GM21381 (cell line): ENCODE measurements at regions not wholly inside any gene's neighbourhood (a gene's known extent, or its start where the extent isn't known, plus 50 kb on each side); places are given as distances from the start of the nearest gene placed in this dataset.
"Not testable (repeated sequence)": the region's sequence is repeated elsewhere in the genome, so short reads cannot be mapped to it uniquely, and the experiment has no call there.

Experiments
- ATAC-seq: cut with Tn5 transposase; IDR thresholded peaks from one replicate; pipeline ENCODE4 v1.9.1; 2021; ENCODE audit warnings: mild to moderate bottlenecking, moderate library complexity; ENCODE audit not compliant: unreplicated experiment

DNA sequence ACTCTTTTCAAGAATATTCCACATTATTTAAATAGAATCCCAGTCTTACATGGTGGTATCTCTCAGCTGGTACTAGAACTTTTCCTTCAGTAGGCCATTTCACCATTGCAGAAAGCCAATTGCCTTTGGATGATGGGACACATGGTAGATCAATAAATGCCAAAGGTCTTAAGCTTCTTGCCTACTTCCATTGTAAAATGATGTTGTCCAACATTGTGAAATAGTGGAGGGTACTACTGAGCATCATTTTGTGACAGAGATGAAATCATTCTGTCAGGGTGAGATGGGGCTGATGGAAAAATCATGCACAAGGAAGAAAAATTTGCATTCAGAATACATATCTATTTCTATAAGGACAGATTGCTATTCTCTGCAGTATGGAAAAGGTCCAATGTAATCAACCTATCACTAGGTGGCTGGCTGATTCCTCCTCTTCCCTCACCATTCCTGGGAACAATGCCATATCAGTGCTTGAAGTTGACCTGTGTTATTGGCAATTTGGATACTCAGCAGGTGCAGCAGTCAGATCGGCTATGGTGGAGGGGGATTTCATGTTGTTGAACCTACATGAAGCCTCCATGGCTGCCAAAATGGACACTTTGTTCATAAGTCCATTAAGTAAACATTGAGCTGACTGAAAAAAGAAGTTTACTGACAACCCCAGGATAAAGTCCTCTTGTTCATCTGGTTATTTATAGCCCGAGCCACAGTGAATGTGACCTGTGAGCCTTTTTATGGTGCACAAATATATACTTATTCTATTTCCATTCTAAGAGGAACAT, 596.9 kb upstream of the ARPP21 start:
- ATAC-seq = no peak

DNA sequence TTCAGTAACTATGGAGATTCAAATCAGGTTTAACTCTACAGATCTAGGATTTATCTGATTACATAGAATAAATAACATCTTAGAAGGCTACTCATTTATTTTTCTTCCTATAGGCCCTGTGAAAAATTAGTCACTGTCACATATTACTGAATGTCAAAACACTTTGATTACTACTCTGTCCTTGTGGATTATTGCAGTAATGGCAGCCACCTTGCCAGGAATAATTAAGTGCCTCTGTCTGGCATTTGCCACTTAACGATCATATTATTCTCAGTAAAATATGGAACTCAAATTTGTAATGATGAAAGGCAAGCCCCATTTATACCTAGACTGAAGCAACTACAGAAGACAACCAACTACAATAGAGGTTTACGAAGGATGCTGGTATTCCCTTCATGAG, 596.3 kb upstream of the ARPP21 start:
- no peak for ATAC-seq

DNA sequence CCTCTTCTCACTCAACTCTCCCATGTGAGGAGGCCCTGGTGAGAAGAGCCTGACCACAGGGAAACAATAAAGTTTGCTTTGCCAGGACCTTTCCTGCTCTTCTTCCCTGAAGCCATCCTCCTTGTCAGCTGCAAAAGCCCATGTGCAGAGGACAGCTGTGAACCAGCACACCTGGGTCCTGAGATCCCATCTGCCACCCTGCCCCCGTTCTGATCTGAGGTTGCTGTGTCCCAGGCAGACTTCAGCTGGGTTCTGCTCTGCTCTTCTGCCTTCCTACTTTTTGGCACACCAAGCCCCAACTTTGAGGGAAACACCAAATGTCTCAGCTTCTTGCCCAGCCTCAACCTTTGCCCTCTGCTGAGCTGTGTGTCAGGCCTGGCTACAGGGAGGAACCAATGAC, 595.1 kb upstream of the ARPP21 start:
- ATAC-seq = no peak

DNA sequence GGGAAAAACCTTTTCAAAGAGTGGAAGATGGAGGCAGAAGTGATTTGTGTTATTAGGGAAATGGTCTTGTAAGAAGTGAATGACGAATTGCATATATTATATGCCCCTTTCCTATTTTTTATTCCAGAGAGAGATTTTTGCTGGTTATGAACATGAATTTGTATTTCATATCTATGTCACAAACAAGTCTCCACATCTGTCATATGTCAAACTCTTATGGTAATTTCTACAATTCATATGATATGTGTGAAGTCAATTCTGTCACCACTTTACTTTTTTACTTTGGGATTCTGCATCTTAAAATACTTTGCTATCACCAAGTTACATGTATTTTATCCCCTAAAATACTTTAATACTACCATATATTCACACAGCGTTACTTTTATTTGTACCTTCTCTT, 594.2 kb upstream of the ARPP21 start:
- no peak for ATAC-seq

DNA sequence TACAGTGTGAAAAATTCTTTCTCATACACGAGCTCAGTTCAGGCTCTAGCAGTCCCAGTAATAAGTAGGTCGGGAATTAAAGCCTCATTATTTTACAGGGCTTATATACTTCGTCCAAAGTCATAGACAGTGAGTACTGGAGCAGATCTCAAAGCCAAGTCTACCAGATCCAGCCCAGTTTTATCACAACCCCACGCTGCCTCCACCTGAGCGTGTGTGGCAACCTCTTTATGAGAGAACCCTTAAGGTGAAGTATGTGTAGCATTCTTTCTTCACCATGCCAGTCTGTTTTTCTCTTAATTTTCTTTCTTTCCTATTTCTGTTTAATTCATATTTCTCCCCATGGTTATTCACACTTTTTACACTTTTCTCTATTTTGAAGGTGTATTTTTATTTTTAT, 574.6 kb upstream of the ARPP21 start:
- ATAC-seq = no peak

DNA sequence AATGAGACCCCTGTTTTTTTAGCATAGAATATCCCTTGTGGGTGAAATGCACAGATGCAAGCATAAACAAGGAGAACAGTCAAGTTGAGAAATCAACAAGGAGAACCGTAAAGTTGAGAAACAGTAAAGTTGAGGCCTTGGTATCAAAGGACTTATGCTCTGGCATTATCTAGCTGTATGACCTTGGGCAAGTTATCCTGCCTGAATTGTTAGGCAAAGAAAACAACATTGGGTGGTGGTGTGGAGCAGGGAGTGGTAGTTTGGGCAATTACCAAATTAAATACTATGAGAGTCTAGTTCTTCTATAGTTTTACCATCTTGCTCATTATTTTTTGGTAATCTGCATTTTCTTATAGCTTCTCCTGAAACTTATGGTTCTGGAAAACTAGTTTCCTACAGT, 573.4 kb upstream of the ARPP21 start:
- no peak for ATAC-seq

DNA sequence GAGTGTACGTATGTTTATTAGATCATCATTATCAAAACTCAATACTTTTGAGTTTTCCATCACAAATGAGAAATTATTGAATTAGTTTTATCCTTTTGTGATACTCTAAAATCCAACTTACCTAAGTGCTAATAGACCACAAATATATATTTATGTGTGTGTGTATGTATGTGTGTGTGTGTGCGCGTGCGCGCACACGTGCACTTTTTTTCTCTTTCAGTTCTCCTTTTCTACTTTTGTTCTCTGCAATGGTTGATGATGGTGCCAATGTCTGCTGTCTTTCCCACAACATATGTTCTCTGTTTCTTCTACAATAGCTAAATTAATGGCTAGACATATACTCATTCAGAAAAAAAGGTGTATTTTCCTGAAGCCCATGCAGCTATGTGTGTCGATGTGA, 571.6 kb upstream of the ARPP21 start:
- ATAC-seq = no peak

DNA sequence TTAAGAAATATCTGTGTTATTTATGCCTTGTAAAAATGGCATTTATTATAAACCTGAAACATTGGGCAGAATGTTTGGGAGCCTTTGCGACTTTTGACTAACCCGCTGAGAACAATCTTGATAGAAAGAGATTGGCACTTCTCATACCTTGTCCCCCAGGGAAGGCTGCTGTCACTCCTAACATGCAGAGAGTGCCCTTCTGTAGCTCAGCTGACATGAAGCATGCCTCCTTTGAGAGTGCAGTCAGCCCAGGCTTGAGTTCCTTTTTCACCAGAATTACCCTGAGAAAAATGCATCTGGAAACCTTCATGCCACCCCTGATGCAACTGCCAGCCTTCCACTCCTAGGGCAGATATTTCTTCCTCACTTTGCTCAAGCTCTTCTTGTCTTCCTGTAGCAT, 569.2 kb upstream of the ARPP21 start:
- ATAC-seq = no peak

DNA sequence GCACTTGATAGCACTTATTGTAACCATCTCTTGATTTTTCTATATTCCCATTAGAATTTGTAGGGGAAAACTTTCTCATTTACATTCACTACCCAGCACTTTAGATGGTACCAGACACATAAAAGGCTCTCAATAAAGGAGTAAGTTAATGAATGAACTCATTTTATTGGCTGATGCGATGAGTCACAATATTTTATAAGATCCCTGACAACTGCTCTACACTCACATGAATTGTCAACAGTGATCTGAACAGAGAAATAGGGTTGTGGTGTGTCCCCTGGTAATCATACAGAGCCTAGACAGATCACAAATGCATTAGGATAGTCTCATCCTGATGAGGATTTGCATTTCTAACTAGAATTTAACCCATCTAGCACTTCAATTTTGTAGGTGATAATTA, 567.6 kb upstream of the ARPP21 start:
- ATAC-seq = no peak

DNA sequence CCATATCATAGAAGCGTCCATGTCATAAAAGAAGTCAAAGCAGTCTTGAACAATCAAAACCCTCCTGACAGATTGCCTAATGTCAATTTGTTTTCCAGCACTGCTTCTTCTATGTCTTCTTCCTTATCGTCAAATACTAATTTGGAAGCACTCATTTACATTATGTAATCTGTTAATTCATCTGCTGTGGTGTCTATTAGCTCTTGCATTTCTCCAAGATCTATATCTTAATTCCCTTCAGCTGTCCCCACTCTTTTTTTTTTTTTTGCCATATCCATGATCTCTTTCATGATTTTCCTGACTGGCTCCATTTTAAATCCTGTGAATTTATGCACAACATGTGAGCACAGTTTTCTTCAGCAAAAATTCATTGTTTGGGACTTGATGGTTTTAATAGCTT, 560.5 kb upstream of the ARPP21 start:
- no peak for ATAC-seq

DNA sequence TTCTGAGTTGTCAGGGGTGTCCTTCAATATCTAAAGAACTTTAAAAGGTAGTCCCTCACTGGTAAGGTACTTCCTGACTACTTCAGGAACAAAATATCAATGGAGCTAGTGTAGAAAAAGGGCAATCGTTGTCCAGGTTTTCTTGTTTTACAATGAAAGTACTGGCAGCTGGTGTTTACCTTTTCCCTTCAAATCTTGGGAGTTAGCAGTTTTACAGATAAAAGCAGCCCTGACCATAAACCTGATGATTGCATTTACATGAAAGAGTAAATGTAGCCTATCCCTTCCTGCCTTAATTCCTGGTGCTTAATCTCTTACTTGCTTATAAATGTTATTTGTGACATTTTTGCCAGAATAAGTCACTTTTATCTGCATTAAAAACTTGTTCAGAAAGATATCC, 559.9 kb upstream of the ARPP21 start:
- ATAC-seq = no peak

DNA sequence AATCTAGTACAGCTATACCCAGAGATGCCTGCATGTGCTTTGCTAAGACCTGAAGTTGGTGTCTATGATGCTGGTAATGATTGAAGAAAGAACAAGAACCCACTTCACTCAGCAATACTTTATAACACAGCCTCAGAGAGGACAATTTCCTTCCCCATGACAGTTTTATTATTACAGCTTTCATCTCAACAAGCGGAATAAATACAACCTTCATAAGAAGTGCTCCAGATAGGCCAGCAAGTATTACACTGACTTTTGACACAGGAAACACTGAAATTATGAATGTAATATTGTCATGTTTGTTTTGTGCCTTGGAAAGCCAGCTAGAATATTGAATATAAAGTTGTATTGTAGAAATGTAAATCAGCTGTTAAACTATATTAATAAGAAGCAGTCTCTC, 557.4 kb upstream of the ARPP21 start:
- no peak for ATAC-seq

DNA sequence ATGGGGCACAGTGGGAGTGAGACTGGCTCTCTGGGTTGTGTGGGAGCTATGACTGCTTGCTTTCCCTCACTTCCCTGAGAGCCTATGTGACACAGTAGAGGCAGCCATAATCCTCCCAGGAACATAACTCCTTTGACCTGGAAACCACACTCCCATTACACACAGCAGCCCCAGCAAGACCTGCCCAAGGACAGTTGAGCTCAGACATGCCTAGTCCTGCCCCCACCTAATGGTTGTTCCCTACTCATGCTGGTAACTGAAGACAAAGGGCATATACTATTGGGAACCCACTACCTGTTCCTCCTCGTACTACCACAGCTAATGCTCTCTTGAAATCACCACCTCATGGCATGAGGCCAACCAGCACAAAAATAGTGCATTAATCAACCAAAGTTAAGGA, 550.4 kb upstream of the ARPP21 start:
- no peak for ATAC-seq

DNA sequence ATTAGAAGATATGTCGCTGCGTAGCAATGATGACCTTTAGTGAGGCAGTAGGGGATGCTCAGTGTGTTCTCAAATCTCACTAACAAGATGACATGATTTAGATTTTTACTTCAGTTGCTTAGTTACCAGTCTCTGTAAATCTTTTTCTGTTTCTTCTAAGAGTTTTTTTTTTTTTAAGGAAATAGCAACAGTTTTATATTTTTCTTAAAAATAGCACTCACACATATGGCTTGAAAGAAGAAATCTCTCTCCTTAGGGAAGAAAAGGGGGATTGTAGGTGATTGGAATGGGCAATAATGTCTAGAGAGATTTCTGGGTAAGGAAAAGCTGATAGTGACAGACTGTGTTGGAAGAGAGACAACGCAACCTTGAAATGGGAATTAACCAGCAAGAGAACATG, 524.6 kb upstream of the ARPP21 start:
- no peak for ATAC-seq

DNA sequence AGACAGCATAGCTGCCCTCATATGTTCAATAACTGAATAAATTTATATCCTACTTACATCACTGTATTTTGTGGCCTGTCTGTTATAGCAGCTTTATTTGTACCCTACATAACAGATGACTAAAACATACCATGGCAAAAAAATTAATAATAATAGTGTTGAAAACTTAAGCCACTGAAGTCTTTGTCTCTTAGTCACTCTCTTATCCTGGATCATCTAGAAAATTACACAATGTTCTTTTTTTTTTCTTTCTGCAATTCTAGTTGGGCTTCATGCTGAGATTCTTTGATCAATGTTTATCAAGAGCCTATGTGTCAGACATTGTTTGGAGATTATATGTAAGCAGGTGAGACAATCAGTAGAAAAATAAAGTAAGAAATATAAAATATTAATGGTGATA, 519.3 kb upstream of the ARPP21 start:
- ATAC-seq = no peak

DNA sequence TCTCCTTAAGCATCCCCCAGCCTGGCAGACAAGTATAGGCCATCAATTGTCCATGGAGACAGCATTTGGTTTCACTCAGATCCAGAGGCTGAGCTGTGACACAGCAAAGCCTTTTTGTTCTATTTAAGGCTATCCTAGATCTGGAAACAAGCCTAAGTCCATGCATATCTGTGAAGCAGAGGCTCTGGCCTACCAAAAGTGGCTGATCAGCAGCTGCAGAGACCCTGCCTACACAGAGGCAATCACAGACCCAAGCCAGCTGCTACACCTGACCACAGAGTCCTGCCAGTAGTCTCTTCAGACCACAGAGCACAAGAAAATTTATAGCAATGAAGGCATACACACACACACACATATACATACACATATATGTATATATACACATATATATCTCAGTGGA, 501.7 kb upstream of the ARPP21 start:
- no peak for ATAC-seq

DNA sequence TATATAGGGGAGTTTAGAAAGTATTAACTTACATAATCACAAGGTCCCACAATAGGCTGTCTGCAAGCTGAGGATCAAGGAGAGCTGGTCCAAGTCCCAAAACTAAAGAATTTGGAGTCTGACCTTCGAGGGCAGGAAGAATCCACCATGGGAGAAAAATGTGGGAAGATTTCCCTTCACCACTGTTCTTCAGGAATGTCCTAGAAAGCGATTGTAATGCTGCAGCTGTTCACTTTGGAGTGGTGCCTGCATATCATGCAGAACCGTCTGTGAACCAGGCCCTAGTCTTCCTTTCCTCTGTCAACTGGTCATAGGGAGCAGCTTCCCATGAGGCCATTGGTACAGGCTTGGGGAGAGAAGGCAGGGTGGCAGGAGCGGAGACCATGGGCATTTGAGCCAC, 497.9 kb upstream of the ARPP21 start:
- no peak for ATAC-seq

DNA sequence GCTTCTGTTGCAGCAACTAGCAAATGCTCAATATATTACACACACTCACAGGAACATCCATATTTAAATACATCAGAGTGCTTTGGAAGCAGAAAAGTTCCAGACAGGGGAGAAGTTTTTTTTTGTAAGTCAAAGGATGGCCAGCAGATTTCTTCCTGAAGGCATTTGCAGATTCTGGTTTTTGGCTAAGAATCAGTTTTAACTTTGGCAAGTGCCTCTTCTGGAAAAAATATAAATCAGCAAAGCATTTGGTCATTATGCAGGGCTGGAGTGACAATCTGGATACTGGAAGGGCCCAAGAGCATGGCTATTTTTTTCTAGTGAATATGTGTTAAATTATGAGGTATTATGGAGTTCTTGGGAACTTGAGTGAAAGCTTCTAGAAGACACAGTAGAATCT, 495.3 kb upstream of the ARPP21 start:
- no peak for ATAC-seq

DNA sequence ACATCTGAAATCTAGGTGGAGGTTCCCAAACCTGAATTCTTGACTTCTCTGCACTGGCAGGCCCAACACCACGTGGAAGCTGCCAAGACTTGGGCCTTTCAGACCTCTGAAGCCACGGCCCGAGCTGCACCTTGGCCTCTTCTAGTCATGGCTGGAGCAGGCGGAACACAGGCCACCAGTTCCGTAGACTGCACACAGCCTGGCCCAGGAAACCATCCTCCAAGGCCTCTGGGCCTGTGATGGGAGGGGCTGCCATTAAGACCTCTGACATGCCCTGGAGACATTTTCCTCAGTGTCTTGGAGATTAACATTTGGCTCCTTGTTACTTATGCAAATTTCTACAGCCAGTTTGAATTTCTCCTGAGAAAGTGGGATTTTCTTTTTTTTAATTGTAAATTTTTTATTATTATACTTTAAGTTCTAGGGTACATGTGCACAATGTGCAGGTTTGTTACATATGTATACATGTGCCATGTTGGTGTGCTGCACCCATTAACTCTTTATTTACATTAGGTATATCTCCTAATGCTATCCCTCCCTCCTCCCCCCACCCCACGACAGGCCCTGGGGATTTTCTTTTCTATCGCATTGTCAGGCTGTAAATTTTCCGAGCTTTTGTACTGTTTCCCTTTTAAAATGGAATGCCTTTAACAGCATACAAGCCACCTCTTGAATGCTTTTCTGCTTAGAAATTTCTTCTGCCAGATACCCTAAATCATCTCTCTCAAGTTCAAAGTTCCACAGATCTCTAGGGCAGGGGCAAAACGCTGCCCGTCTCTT, 492.9 kb upstream of the ARPP21 start:
- not testable (repeated sequence) for ATAC-seq

DNA sequence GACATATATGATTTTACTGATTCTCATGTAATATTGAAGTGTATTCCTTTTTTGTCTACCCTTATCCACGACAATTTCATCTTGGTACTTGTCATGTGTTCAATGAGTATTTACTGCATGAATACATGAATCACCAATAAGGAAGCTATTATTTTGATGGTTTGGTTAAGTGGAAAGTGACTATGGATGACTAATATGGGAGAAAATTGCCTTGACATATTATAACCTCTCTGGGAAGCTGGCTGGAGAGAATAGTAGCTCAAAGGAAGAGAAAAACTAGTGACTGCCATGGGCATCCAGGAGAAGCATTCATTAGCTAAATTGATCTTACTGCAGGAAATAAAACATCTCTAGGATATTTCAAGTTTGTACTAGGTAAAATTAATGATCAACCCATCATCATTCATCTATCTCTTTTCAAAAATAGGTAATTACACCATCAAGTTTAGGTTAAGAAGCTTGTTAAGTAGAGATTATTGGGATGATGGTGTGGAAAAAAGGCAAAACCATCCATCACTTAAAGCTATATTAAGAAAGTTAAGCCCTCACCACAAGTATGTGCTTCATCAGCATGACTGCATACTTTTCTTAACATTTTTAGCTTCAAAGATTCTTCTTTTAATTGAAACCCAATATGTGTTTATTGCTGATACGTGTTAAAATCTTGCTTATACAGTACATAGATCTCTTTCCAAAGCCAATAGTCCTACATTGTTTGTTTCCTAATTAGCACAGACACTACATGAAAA, 455.2 kb upstream of the ARPP21 start:
- ATAC-seq = no peak

DNA sequence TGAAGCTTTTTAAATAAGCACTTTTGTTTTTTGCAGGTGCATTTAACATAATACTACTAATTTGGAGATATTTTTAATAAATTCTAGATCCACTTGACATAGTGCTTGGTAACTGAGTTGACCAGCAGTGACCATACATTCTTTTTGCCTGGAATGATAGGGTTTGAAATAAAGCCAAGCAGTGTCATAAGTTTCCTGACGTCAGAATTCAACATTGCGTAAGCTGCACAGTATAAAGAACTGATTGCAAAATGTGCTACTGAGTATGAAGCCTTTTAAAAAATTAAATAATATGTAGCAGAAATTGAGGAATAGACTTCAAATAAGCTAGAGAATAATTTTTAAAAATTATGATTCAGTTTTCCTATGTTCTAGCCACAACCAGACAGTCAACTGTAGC, 454.6 kb upstream of the ARPP21 start:
- ATAC-seq = no peak

DNA sequence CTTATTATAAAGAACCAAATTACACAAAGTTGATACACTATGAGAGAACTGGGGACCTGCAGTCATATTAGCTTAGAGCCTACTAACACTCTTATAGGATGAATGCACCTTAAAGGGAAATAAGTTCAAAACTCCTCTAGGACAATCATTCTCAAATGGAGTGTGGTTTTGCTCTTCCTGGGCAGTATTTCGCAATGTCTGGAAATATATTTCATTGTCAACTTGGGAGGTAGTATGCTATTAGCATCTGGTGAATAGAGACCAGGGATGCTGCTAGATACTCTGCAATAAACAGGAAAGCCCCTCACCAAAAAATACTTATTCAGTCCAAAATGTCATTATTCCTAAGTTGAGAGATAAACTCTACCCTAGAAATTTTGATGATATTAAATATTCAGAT, 451.4 kb upstream of the ARPP21 start:
- no peak for ATAC-seq
